ENCODE measurements at regions not wholly inside any gene's neighbourhood (a gene's known extent, or its start where the extent isn't known, plus 50 kb on each side); places are given as distances from the start of the nearest gene placed in this dataset.

- Histone ChIP-seq H4K20me1 (ENCODE audit: insufficient read depth) (no peaks in the 10 kb centered on the region), H3K4me2 (no peak overlapping the region), H3K27me3 (ENCODE audit: insufficient read depth, low read depth) (no peaks in the 10 kb centered on the region), H3K9ac (no peak overlapping the region), H3K27ac (no peak overlapping the region), H3K4me1 (ENCODE audit: low read depth, poor library complexity, severe bottlenecking) (no peaks in the 10 kb centered on the region), H3K4me3 (IDR thresholded peaks at IDR 0.05; ENCODE audit: insufficient read depth, low read depth, low read length) (no peak overlapping the region), H2AFZ (ENCODE audit: low read depth) (no peak overlapping the region), H3K79me2 (ENCODE audit: insufficient read depth, low read depth) (no peaks in the 10 kb centered on the region), H3K36me3 (ENCODE audit: insufficient read depth) (no peaks in the 10 kb centered on the region)
- no peak for TF ChIP-seq CTCF (conservative IDR thresholded peaks at IDR 0.05; ENCODE audit: low read depth, low read length)
Observed at GRCh38 chr13:79808475-79808874, 327.5 kb downstream of the NDFIP2 start.

GRCh38 chr13:79807554-79807953 is 326.6 kb downstream of the NDFIP2 start:
- H3K27me3 ChIP-seq (ENCODE audit: insufficient read depth, low read depth), result no peaks in the 10 kb centered on the region
- no peaks in the 10 kb centered on the region for H3K4me1 ChIP-seq (ENCODE audit: low read depth, poor library complexity, severe bottlenecking)
- H3K79me2 ChIP-seq (ENCODE audit: insufficient read depth, low read depth), result no peaks in the 10 kb centered on the region
- H3K36me3 ChIP-seq (ENCODE audit: insufficient read depth), result no peaks in the 10 kb centered on the region
- no peak overlapping the region for H3K4me3 ChIP-seq (IDR thresholded peaks at IDR 0.05; ENCODE audit: insufficient read depth, low read depth, low read length)
- no peaks in the 10 kb centered on the region for H4K20me1 ChIP-seq (ENCODE audit: insufficient read depth)
- no peak overlapping the region for H3K27ac ChIP-seq
- H2AFZ ChIP-seq (ENCODE audit: low read depth), result no peak overlapping the region
- no peak overlapping the region for H3K9ac ChIP-seq
- TF ChIP-seq CTCF (conservative IDR thresholded peaks at IDR 0.05; ENCODE audit: low read depth, low read length), result no peak
- H3K4me2 ChIP-seq, result no peak overlapping the region

- Histone ChIP-seq H3K36me3 (ENCODE audit: insufficient read depth) (no peaks in the 10 kb centered on the region), H3K79me2 (ENCODE audit: insufficient read depth, low read depth) (no peaks in the 10 kb centered on the region), H4K20me1 (ENCODE audit: insufficient read depth) (no peaks in the 10 kb centered on the region), H3K4me2 (no peak overlapping the region), H3K27ac (no peak overlapping the region), H3K4me1 (ENCODE audit: low read depth, poor library complexity, severe bottlenecking) (no peaks in the 10 kb centered on the region), H3K27me3 (ENCODE audit: insufficient read depth, low read depth) (no peaks in the 10 kb centered on the region), H2AFZ (ENCODE audit: low read depth) (no peak overlapping the region), H3K4me3 (IDR thresholded peaks at IDR 0.05; ENCODE audit: insufficient read depth, low read depth, low read length) (no peak overlapping the region), H3K9ac (no peak overlapping the region)
- TF ChIP-seq CTCF (conservative IDR thresholded peaks at IDR 0.05; ENCODE audit: low read depth, low read length), result no peak
Observed at GRCh38 chr13:79806821-79807220, 325.9 kb downstream of the NDFIP2 start.

- no peak overlapping the region for H3K9ac ChIP-seq
- H2AFZ ChIP-seq (ENCODE audit: low read depth), result no peak overlapping the region
- H3K36me3 ChIP-seq (ENCODE audit: insufficient read depth), result no peaks in the 10 kb centered on the region
- H4K20me1 ChIP-seq (ENCODE audit: insufficient read depth), result no peaks in the 10 kb centered on the region
- H3K79me2 ChIP-seq (ENCODE audit: insufficient read depth, low read depth), result no peaks in the 10 kb centered on the region
- H3K4me2 ChIP-seq, result no peak overlapping the region
- no peak overlapping the region for H3K4me3 ChIP-seq (IDR thresholded peaks at IDR 0.05; ENCODE audit: insufficient read depth, low read depth, low read length)
- no peak for TF ChIP-seq CTCF (conservative IDR thresholded peaks at IDR 0.05; ENCODE audit: low read depth, low read length)
- no peak overlapping the region for H3K27ac ChIP-seq
- H3K4me1 ChIP-seq (ENCODE audit: low read depth, poor library complexity, severe bottlenecking), result no peaks in the 10 kb centered on the region
- H3K27me3 ChIP-seq (ENCODE audit: insufficient read depth, low read depth), result no peaks in the 10 kb centered on the region
Observed at GRCh38 chr13:79805317-79805716, 324.4 kb downstream of the NDFIP2 start.

- Histone ChIP-seq H3K27ac (no peak overlapping the region), H3K36me3 (ENCODE audit: insufficient read depth) (no peaks in the 10 kb centered on the region), H4K20me1 (ENCODE audit: insufficient read depth) (no peaks in the 10 kb centered on the region), H2AFZ (ENCODE audit: low read depth) (no peak overlapping the region), H3K4me1 (ENCODE audit: low read depth, poor library complexity, severe bottlenecking) (no peaks in the 10 kb centered on the region), H3K4me3 (IDR thresholded peaks at IDR 0.05; ENCODE audit: insufficient read depth, low read depth, low read length) (no peak overlapping the region), H3K9ac (no peak overlapping the region), H3K4me2 (no peak overlapping the region), H3K27me3 (ENCODE audit: insufficient read depth, low read depth) (no peaks in the 10 kb centered on the region), H3K79me2 (ENCODE audit: insufficient read depth, low read depth) (no peaks in the 10 kb centered on the region)
- no peak for TF ChIP-seq CTCF (conservative IDR thresholded peaks at IDR 0.05; ENCODE audit: low read depth, low read length)
Observed at GRCh38 chr13:79803989-79804388, 323.0 kb downstream of the NDFIP2 start.
